ENCODE measurements at regions not wholly inside any gene's neighbourhood (a gene's known extent, or its start where the extent isn't known, plus 50 kb on each side); places are given as distances from the start of the nearest gene placed in this dataset.
"Not testable (repeated sequence)": the region's sequence is repeated elsewhere in the genome, so short reads cannot be mapped to it uniquely, and the experiment has no call there.

DNA sequence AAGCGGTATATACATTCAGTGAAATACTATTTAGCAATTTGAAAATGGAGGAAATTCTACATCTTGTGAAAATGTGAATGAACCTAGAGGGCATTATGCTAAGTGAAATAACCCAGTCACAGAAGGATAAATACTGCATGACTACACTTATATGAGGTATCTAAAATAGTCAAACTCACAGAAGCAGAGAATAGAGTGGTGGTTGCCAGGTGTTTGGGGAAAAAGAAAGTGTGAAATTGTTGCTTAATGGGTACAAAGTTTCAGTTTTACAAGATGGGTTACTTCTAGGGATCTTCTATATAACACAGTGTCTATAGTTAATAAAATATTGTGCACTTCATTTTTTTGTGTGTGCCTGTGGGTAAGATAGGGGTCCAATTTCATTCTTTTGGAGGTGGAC, 1152.0 kb downstream of the EPHA7 start:
- DNase-seq (ENCODE audit: low read depth) = no peak

DNA sequence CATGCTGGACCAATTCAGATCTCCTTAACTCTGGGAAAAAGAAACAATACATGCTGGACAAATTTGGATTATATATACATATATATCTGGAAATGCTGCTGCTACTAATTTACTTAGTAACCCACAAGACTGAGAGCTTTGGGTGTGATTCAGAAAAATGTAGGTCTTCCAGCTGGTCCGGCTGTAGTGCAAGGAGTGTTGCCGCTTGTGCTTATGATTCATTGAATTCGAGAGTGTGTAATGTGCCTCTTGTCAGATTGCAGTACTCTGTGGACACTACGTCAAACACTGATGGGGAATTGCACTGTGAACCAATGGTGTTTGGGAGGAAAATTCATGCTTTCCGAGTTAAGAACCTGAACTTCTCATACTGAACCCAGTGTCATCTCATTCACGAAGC, 1155.5 kb downstream of the EPHA7 start:
- no peak for DNase-seq (ENCODE audit: low read depth)

DNA sequence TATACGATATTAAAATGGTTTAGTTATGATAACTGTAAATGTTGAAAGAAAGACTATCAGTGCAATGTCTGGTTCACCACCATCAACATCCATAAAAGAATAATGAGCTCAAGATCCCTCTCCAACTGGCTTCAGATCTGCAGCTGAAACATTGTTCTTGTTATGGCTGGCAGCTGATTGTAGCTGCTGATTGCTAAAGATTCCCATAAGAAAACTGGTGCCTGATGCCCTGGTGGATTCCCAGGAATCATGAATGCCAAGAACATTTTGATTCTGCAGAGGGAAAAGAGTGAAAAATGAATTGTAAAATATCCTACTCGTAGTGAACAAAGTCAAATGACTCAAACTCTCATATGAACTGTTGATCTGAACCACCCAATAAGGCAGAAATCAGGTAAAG, 1160.2 kb downstream of the EPHA7 start:
- no peak for DNase-seq (ENCODE audit: low read depth)

DNA sequence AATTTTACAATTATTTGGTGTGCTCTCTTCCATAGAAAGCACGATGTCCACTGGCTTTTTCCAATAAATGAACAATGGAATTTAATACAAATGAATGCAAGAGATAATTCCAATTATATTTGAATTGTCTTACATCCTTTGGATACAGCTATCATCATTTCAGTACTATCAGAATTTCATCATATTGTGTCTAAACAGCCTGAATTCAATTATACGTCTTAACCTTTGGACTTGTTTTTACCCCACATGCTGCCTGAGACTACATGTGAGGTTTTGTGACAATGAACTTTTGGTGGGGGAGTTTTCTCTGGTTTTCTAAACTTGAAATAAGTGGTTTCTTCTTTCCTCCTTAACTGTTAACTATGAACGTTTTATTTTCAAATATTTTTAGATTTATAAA, 1176.0 kb downstream of the EPHA7 start:
- no peak for DNase-seq (ENCODE audit: low read depth)

DNA sequence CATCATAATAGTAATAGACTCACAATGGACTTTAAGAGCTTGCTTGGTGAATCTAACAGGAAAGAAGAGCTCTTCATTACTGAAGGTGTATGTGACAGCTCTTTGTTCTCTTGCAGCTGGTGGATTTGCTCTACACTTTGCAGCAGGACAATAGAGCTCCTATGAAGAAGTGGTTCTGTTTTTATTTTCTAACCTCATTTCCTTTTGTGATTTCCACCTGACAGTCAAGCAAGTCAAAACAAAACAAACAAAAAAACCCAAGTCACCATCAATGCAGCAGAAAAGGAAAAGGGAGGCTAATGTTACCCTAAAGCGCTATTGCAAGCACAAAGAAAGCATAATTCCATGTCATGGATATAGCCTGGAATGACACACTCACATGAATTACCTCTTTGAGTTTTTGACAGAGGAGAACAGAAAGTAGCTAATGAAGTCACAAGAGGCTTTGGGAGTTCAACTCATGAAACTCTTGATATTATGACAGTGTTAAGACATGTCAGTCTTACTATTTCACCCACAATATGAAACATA, 1188.1 kb downstream of the EPHA7 start:
- no peak for DNase-seq (ENCODE audit: low read depth)

DNA sequence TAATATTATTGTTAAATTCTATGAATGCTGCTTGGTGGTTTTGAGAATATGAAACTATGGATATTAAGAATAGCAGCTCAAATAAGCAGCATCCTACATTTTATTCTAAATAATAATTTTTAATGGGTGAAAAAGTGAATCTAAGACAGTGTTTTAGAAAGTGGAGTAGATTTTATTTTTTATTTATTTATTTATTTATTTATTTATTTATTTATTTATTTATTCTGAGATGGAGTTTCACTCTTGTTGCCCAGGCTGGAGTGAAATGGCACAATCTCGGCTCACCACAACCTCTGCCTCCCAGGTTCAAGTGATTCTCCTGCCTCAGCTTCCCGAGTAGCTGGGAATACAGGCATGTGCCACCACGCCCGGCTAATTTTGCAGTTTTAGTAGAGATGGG, 1199.4 kb downstream of the EPHA7 start:
- DNase-seq (ENCODE audit: low read depth) = not testable (repeated sequence)

DNA sequence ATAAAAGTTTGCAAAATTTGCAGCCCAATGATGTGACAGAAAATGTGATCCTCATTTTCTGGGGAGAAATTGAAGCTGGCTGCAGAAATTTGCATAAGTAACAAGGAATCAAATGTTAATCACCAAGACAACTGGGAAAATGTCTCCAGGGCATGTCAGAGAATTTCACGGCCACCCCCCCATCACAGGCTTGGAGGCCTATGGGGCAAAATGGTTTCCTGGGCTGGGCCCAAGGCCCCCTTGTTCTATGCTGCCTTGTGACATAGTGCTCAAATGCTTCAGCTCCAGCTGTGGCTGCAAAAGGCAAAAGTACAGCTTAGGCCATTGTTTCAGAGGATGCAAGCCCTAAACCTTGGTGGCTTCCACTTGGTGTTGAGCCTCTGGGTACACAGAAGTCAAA, 1202.6 kb downstream of the EPHA7 start:
- DNase-seq (ENCODE audit: low read depth) = no peak

DNA sequence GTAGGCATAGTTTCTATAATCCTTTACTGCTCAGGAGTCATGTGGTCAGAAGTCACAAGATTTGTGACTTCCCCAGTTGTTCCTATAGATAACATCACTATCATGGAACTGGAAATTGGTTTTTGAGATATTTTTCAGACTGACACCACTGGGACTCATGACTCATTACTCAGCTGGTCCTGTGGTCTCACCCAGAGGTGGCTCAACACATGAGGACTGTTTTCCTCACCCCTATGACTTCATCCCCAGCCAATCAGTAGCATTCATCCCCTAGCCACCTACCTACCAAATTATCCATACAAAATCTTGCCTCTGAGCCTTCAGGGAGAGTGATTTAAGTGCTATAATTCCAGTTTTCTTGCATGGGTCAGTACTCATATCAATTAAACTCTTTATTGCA, 1217.7 kb downstream of the EPHA7 start:
- peak; percentile 19 for DNase-seq (ENCODE audit: low read depth)

DNA sequence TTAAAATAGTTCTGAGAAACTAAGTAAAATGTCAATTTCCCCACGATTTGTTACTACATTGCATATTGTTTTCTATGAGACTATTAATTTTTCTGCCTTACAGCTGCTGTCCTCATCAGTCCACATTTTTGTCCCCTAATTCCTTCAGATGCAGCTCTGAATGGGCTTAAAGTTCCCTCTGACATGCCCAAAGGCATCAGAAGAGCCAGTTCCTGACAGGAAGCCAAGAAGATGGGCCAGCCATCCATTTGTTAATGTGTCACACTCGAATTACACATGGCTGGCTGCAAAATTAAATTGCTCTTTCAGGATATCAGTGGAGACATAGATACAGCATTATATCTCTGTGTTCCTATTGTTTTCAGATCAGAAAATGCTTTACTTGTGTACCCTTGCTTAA, 1223.0 kb downstream of the EPHA7 start:
- no peak for DNase-seq (ENCODE audit: low read depth)

DNA sequence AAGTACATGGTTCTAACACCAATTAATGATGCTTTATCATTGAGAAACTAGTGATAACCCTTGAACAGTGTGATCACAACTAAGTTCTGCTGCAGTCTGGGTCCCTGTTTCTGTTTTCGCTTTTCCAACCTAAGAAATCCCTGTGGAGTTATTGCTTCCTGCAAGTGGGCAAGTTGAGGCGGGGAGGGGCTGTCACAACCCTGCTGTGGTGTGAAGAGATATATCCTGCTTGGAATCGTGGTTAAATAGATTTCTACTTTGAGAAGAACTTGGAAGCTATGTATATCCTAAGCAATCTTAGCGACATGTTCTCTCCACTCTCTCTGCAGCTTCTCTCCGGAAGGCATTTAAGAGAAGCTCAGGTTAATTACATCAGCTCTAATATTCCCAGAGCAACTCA, 1223.6 kb downstream of the EPHA7 start:
- DNase-seq (ENCODE audit: low read depth) = no peak

DNA sequence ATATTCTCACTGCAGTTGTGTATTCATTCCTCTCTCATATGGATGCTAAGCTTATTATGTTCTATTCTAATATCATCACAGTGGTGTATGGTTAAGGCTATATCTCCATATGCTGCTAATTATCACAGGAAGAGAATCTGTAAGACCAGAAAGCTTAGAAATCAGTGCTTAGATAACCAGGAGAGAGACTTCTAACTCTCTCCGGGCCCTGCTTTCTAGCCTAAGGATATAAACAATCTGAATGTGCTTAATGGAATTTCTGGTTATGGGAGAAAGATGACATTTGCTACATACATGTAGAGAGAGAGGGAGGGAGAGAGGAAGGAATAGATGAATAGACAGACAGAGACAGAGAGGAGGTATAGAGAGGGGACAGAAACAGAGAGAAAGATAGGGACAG, 1231.3 kb downstream of the EPHA7 start:
- no peak for DNase-seq (ENCODE audit: low read depth)

DNA sequence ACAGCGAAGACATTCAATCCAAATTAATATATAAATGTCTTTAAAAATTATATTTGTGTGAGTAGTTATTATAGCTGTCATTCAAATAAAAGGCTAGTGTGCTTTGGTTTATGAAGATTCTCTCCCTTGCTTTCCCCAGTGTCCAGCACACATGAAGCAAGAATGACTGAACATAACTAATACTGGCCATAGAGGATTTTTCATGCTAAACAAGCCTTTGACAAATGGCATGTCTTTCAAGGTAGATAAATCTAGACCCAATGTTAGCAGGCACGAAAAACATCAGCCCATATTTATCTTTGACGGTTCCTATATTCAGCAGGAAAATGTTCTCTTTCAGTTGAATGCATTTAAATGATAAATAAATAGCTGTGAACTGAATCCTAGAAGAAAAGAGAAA, 1234.4 kb downstream of the EPHA7 start:
- DNase-seq (ENCODE audit: low read depth) = no peak

DNA sequence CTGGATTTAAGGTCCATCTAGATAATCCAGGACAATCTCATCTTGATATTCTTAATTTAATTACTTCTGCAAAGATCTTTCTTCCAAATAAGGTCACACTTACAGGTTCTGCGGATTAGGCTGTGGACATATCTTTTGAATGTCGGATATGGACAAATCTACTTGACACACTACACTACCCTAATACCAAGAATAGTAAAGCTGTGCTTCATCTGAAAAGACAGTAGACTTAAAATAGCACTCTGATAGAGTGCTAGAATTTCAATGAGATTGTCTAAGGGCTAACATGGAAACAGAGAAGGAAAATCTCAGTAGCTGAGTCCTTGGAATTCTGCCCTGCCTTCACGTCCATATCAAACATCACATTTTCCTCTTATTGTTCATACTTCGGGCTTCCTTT, 1238.0 kb downstream of the EPHA7 start:
- DNase-seq (ENCODE audit: low read depth) = no peak

DNA sequence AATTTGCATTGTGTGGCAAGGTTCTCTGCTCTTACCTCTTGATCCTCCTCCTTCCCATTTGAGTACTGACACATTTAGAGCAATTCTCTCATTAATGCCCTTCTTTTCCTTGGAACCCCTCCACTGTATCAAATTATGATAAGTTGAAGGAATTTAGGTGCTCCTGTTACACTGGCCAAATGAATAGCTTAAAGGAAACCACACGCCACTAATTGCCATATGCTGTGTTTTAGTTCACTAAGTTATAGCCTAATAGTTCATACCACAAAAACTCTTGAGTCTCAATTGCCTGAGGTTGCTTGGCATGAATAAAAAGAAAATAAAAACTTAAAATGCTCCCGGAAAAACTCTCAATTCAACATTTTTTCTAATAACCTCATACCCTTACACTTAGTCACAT, 1239.3 kb downstream of the EPHA7 start:
- DNase-seq (ENCODE audit: low read depth) = no peak

DNA sequence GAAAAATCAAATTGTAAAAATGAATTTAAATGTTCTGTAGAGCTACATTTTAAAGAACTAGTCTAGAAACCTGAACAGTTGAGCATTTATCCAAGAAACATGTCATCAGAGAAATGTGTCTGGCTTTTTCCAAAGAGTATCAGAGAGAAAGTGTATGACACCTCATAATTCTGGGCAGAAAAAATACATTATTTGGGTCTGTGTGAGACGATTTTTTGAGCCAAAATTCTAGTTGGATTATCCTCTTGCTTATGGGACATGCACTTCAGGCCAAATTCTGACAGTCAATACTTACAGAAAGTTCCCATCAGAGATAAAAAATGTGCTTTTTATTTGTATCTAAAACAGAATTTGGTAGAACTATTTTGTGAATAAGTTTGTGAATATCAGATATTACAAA, 1242.7 kb downstream of the EPHA7 start:
- DNase-seq (ENCODE audit: low read depth) = no peak

DNA sequence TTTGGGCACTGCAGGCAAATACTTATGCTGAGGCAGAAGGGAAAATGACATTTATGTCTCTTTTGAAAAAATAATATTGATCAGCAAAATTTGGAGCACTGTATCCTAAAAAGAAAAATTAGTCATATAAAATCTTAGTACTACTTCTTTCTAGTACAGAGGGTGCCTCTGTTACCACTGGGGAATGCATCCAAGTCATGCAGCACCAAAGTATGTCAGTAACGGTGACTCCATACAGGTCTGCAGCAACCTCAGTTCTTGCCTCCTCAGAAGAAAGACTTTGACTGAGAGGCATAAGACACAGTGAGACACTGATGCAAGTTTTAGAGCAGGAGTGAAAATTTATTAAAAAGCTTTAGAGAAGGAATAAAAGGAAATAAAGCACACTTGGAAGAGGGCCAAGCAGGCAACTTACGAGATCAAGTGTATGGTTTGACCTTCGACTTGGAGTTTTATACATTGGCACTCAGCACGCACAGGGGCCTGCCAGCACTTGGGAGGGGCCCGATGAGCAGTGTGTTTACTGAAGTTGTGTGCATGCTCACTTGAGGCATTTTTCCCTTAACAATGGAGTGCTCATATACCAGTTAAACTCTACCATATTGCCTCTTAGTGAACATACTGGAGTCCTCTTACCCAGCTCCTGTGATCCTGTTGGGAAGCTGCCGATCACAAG, 1244.8 kb downstream of the EPHA7 start:
- no peak for DNase-seq (ENCODE audit: low read depth)

DNA sequence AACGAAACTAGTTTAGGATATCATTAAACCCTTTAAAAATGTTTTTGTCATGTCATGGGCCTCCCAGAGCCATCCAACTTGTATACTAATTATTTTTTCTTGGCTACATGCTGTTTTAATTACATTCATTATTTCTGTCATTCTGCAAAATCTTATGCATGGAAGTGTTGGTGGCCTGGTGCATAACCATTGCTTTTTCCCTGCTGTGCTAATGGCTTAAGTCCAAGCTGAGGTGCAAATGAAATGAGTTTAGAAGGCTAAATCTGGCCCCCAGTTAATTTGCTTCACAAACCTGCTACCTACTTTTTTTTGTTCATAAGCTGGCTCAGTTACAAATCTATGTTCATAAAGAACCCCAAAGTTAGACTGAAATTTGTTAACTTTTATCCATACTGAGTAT, 1249.9 kb downstream of the EPHA7 start:
- DNase-seq (ENCODE audit: low read depth) = no peak

DNA sequence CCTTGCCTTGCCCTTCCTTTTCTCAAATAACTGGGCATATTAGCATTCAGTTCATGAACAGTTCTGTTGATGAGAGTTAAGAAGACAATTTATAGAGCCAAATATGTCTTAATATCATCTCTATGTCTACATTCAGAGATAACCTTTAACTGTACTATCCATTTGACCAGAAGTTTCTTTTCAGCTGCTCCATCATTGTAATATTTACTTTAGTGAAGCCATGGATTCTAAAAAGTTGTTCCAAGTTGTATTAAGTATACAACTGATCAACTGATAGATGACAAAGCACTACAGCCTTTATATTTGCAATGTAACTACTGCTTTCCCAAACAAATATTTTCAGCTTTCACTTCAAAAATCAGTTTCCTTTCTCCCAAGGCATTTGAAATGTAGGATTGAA, 1252.7 kb downstream of the EPHA7 start:
- no peak for DNase-seq (ENCODE audit: low read depth)

DNA sequence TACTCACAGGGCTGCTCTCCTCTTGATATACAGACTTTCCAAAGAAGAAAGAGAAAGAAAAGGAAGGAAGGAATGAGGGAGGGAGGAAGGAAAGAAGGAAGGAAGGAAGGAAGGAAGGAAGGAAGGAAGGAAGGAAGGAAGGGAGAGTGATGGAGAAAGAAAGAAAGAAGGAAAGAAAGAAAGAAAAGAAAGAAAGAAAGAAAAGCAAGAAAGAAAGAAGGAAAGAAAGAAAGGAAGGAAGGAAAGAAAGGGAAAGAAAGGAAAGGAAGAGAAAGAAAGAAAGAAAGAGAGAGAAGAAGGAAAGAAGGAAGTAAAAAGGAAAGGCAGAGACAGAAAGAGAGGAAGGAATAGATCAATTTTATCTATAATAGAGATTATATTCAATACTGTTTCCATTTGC, 1257.4 kb downstream of the EPHA7 start:
- no peak for DNase-seq (ENCODE audit: low read depth)

DNA sequence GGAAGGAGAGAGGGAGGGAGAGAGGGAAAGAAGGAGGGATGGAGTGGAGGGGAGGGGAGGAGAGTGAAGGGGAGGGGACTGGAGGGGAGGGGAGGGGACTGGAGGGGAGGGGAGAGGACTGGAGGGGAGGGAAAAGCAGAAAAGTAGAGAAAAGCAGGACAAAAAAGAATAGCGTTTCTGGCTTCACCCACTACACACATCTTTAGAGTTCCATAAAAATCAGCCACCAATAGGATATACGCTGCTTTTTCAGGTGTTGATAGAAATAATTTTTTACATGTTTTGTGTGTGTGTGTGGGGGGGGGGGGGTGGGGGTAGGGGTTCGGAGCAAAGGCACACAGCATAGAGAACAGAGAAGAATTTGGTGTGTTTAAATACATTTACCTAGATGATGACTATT, 1259.1 kb downstream of the EPHA7 start:
- no peak for DNase-seq (ENCODE audit: low read depth)

DNA sequence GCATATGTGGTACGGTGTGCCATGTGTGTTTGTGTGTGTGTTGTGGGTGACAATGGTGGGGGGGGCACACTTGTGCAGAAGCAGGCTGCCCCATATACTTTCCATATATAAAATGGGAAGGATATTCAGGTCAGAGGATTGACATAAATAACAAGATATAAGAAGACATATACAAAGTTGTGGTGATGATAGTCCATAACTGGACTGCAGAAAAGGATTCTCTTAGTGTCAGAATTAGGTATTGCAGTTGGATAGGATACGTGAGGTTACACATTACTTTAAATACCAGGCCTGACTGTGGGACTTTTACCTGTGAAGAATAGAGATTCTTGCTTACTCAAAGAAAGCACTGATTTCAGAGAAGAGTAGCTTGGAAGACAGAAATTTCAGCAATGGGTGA, 1260.3 kb downstream of the EPHA7 start:
- DNase-seq (ENCODE audit: low read depth) = no peak

DNA sequence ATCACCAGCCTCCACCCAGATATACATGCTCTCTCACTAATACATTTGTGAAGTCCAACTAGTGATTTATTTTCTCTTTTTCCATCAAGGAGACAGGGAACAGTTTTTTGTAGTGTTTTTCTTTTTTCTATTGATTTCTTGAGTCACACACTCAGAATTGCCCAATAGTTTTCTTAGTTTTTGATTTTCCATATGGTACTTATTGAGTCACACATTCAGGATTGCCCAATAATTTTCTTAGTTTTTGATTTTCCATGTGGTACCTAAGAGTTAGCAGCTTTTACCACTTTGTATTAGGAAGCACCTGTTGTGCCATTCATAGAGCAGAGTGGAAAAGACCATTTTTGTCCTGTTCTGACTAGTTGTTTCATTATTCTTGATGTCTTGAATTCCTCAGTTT, 1268.8 kb downstream of the EPHA7 start:
- DNase-seq (ENCODE audit: low read depth) = no peak

DNA sequence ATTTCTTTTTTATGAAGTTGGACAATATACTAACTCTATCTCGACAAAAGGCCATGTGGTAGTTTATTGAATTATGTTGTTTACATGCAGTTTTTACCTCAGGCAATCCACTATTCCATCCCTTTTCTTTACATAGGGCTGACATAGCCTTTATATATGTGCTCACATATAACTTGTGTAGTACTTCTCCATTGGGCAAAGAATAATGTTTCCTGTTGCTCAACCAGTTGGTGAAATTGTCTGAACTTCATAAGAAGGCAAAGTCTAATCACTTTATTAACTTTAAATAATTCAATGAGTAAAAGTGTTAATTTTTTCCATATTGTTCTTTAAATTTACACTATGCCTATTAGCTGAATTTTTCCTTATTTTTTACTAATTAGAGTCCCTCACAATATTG, 1272.1 kb downstream of the EPHA7 start:
- DNase-seq (ENCODE audit: low read depth) = no peak

DNA sequence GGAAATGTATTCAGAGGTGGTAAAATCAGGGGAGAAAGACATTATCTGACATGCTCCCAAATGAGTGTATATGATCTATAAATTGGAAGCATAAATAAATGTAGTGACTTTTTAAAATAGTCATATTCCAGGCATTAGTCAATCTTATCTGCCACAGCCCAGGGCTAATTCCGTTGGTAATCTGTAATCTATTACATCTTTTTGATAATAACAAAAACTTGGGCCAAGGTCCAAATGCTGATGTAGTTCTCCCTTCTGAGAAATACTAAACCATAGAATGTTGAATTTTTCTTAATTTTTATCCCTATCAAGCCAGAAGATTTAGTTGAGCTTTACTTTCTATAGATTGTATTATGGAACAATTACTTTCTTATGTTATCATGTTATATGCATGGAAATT, 1279.8 kb downstream of the EPHA7 start:
- no peak for DNase-seq (ENCODE audit: low read depth)

DNA sequence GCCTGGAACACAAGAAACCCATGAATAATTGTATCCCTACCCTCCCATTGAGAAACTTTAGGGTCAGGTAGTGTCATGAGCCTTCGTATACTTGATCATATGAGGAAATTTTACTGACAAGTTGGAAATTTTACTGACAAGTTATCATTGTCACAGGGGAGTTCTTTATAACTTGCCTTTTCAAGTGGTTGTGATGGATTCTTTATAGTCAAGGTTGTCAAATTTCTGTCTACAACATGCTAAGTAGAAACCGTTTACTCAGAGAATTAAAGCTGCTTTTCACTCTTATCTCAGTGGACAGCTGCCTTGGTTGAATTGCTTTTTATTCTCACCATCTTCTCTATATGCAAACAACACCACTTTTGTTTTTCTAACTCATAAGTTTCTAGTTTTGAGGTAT, 1286.4 kb downstream of the EPHA7 start:
- DNase-seq (ENCODE audit: low read depth) = no peak

Measured in HS-5 (cell line).